NCI-H82 (cell line): ENCODE measurements at regions not wholly inside any gene's neighbourhood (a gene's known extent, or its start where the extent isn't known, plus 50 kb on each side); places are given as distances from the start of the nearest gene placed in this dataset.
"Not testable (repeated sequence)": the region's sequence is repeated elsewhere in the genome, so short reads cannot be mapped to it uniquely, and the experiment has no call there.

ENCODE experiments used
- DNase-seq: peaks from one replicate; lab custom pipeline; 2025; lab: John Stamatoyannopoulos, UW

- DNase-seq = peak; percentile 98
These were observed 297.4 kb upstream of the GCFC2 start for GRCh38 chr2:76008001-76008702.

GRCh38 chr2:76000425-76000824 is 289.7 kb upstream of the GCFC2 start:
- no peak for DNase-seq

GRCh38 chr2:75998451-75998850 is 287.7 kb upstream of the GCFC2 start:
- DNase-seq = no peak

GRCh38 chr2:75994759-75995158 is 284.0 kb upstream of the GCFC2 start:
- peak; percentile 18 for DNase-seq

GRCh38 chr2:75988622-75989021 is 277.9 kb upstream of the GCFC2 start:
- DNase-seq = not testable (repeated sequence)

GRCh38 chr2:75986617-75987016 is 275.9 kb upstream of the GCFC2 start:
- DNase-seq = no peak

GRCh38 chr2:75982719-75983118 is 272.0 kb upstream of the GCFC2 start:
- DNase-seq = peak; percentile 22

- DNase-seq = no peak
These were observed 253.9 kb upstream of the GCFC2 start for GRCh38 chr2:75964646-75965045.

- no peak for DNase-seq
These were observed 249.8 kb upstream of the GCFC2 start for GRCh38 chr2:75960472-75961009.

- DNase-seq = no peak
These were observed 249.2 kb upstream of the GCFC2 start for GRCh38 chr2:75959724-75960471.

GRCh38 chr2:75954761-75955160 is 244.0 kb upstream of the GCFC2 start:
- no peak for DNase-seq

- DNase-seq = no peak
These were observed 241.5 kb upstream of the GCFC2 start for GRCh38 chr2:75952173-75952572.

- DNase-seq = no peak
These were observed 238.8 kb upstream of the GCFC2 start for GRCh38 chr2:75949385-75950030.

- no peak for DNase-seq
These were observed 225.6 kb upstream of the GCFC2 start for GRCh38 chr2:75936311-75936710.

- no peak for DNase-seq
These were observed 222.3 kb upstream of the GCFC2 start for GRCh38 chr2:75932996-75933395.

GRCh38 chr2:75928093-75928492 is 217.4 kb upstream of the GCFC2 start:
- DNase-seq = no peak

- DNase-seq = no peak
These were observed 214.8 kb upstream of the GCFC2 start for GRCh38 chr2:75925331-75926024.

- DNase-seq = no peak
These were observed 211.5 kb upstream of the GCFC2 start for GRCh38 chr2:75922191-75922590.

- DNase-seq = no peak
These were observed 210.3 kb upstream of the GCFC2 start for GRCh38 chr2:75920859-75921551.

GRCh38 chr2:75915851-75916634 is 205.3 kb upstream of the GCFC2 start:
- peak; percentile 51 for DNase-seq
